HepG2 (cell line): ENCODE measurements at regions not wholly inside any gene's neighbourhood (a gene's known extent, or its start where the extent isn't known, plus 50 kb on each side); places are given as distances from the start of the nearest gene placed in this dataset.

ENCODE experiments used
- ARHGAP35 ChIP-seq: sonication (generic); formaldehyde crosslinking; IDR thresholded peaks from 2 replicates; pipeline ENCODE4 v1.9.0; 2022; ENCODE audit warnings: mild to moderate bottlenecking, inconsistent platforms, moderate library complexity, missing genetic modification reagents, borderline replicate concordance
- HNF4A ChIP-seq: sonication (generic); formaldehyde crosslinking; IDR thresholded peaks from 2 replicates; pipeline ENCODE4 v1.4.0; 2020; ENCODE audit warnings: missing genetic modification reagents
- KLF6 ChIP-seq: IDR thresholded peaks from 2 replicates; pipeline ENCODE4 v1.8.0; 2016; ENCODE audit warnings: missing biosample characterization, missing genetic modification reagents
- ZFP90 ChIP-seq: sonication (generic); formaldehyde crosslinking; IDR thresholded peaks from 2 replicates; pipeline ENCODE4 v1.8.0; 2022; ENCODE audit warnings: missing genetic modification reagents, mild to moderate bottlenecking, inconsistent platforms, borderline replicate concordance
- TF ChIP-seq, protein P1 (sequence below): sonication (generic); formaldehyde crosslinking; IDR thresholded peaks from 2 replicates; pipeline ENCODE4 v1.5.0; 2020; ENCODE audit warnings: mild to moderate bottlenecking, missing genetic modification reagents, moderate library complexity

DNA sequence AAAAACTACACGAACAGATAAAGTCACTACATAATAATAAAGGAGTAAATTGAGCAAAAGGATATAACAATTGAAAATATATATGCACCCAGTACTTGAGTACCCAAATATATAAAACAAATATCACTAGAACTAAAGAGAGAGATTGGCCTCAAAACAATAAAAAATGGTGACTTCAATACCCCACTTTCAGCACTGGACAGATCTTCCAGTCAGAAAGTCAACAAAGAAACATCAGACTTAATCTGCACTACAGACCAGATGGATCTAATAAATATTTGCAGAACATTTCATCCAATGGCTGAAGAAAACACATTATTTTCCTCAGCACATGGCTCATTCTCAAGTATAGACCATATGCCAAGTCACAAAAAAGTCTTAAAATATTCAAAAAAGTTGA lies 503.6 kb downstream of the NAP1L3 start:
- TF ChIP-seq ARHGAP35 (CRISPR knock-in tag) (no peak), ZFP90 (CRISPR knock-in tag) (no peak), KLF6 (CRISPR knock-in tag) (no peak), HNF4A (CRISPR knock-in tag) (no peak)
- TF ChIP-seq, protein P1, sequence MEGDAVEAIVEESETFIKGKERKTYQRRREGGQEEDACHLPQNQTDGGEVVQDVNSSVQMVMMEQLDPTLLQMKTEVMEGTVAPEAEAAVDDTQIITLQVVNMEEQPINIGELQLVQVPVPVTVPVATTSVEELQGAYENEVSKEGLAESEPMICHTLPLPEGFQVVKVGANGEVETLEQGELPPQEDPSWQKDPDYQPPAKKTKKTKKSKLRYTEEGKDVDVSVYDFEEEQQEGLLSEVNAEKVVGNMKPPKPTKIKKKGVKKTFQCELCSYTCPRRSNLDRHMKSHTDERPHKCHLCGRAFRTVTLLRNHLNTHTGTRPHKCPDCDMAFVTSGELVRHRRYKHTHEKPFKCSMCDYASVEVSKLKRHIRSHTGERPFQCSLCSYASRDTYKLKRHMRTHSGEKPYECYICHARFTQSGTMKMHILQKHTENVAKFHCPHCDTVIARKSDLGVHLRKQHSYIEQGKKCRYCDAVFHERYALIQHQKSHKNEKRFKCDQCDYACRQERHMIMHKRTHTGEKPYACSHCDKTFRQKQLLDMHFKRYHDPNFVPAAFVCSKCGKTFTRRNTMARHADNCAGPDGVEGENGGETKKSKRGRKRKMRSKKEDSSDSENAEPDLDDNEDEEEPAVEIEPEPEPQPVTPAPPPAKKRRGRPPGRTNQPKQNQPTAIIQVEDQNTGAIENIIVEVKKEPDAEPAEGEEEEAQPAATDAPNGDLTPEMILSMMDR = no peak
